Muscle of back (tissue), 3 donors: ENCODE measurements at regions not wholly inside any gene's neighbourhood (a gene's known extent, or its start where the extent isn't known, plus 50 kb on each side); places are given as distances from the start of the nearest gene placed in this dataset.

Experiments
- DNase-seq, 3 donors: peaks; one replicate each; pipeline versions ENCODE4 v3.0.0 to v3.0.0-alpha.2; 2013

- DNase-seq = no peak
These were observed 252.8 kb upstream of the RORA start for GRCh38 chr15:61481886-61482285.

- no peak for DNase-seq
These were observed 251.8 kb upstream of the RORA start for GRCh38 chr15:61480863-61481262.

- no peak for DNase-seq
These were observed 251.2 kb upstream of the RORA start for GRCh38 chr15:61480295-61480694.

- DNase-seq = peak in 1 of 3 donors; percentile 4
These were observed 250.5 kb upstream of the RORA start for GRCh38 chr15:61479613-61480012.

GRCh38 chr15:61476741-61477140 lies 247.6 kb upstream of the RORA start:
- DNase-seq = no peak

- peak in 1 of 3 donors; percentile 44 for DNase-seq
These were observed 245.7 kb upstream of the RORA start for GRCh38 chr15:61474796-61475195.

GRCh38 chr15:61467823-61468222 lies 238.7 kb upstream of the RORA start:
- DNase-seq = no peak

GRCh38 chr15:61459785-61460707 lies 230.9 kb upstream of the RORA start:
- peak in 1 of 3 donors; percentile 69 for DNase-seq

- no peak for DNase-seq
These were observed 228.1 kb upstream of the RORA start for GRCh38 chr15:61457050-61457733.

GRCh38 chr15:61449186-61449702 lies 220.1 kb upstream of the RORA start:
- no peak for DNase-seq

GRCh38 chr15:61447981-61448380 lies 218.9 kb upstream of the RORA start:
- DNase-seq = no peak

GRCh38 chr15:61444585-61444984 lies 215.5 kb upstream of the RORA start:
- DNase-seq = no peak

- no peak for DNase-seq
These were observed 213.7 kb upstream of the RORA start for GRCh38 chr15:61442821-61443220.

- DNase-seq = no peak
These were observed 212.8 kb upstream of the RORA start for GRCh38 chr15:61441891-61442290.

GRCh38 chr15:61426466-61426865 lies 197.4 kb upstream of the RORA start:
- no peak for DNase-seq

GRCh38 chr15:61425934-61426333 lies 196.8 kb upstream of the RORA start:
- DNase-seq = no peak

- no peak for DNase-seq
These were observed 193.7 kb upstream of the RORA start for GRCh38 chr15:61422773-61423172.

GRCh38 chr15:61421938-61422337 lies 192.8 kb upstream of the RORA start:
- no peak for DNase-seq

GRCh38 chr15:61421470-61421869 lies 192.4 kb upstream of the RORA start:
- DNase-seq = no peak

GRCh38 chr15:61420546-61420945 lies 191.4 kb upstream of the RORA start:
- DNase-seq = no peak

GRCh38 chr15:61415617-61416120 lies 186.6 kb upstream of the RORA start:
- DNase-seq = no peak

GRCh38 chr15:61411902-61412510 lies 182.9 kb upstream of the RORA start:
- DNase-seq = peak in 2 of 3 donors; percentile 11
